GM08714 (cell line): ENCODE measurements at regions not wholly inside any gene's neighbourhood (a gene's known extent, or its start where the extent isn't known, plus 50 kb on each side); places are given as distances from the start of the nearest gene placed in this dataset.
"Not testable (repeated sequence)": the region's sequence is repeated elsewhere in the genome, so short reads cannot be mapped to it uniquely, and the experiment has no call there.

ENCODE experiments used
- H3K4me3 ChIP-seq: fragments of 200-500 bp; sonication (Bioruptor generic); 2 replicates; pipeline ENCODE4 v1.5.1; 2014; ENCODE audit warnings: mild to moderate bottlenecking, low read length, inconsistent platforms
- ZNF274 ChIP-seq: IDR thresholded peaks from 2 replicates; pipeline ENCODE4 v1.6.1; 2012; ENCODE audit warnings: mild to moderate bottlenecking, low read depth, low read length

DNA sequence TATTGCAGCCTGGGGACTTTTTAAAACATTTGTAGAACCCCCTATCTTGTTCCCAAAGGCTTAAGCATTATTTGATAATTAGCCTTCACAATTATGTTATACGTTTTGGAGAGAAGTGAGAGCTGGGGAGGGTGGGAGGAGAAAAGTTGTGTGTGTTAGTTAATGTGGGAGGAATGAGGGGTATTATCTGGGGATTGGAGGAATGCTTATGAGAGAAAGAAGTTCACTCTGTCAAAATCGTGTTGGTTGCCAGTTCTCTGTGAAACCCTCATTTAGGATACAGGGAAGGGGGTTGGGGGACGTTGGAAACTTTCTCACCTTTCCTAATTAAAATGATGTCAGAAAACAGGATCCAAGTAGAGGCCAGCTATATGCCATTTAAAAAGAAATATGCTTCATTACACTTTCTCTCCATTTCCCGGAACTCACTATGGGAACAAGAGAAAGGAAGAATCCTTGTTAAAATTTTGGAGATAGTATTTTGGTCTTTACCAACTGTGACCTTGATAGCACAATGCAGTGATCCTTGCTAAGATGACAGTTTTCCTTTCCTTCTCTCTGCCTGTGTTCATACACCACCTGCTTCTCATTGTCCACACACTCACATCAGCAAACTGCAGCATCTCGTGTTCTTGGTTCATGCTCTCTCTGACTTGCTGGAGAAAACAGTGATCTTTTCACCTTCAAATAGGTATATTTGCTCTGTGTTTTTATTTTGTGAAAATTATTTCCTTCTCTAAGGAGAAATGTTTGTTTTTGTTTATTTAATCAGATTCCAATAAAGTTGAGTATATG is 336.7 kb upstream of the CLINT1 start:
- no peak for TF ChIP-seq ZNF274
- no peak overlapping the region for H3K4me3 ChIP-seq

GRCh38 chr5:158194561-158194976 is 335.6 kb upstream of the CLINT1 start:
- TF ChIP-seq ZNF274: no peak
- H3K4me3 ChIP-seq: no peak overlapping the region

- H3K4me3 ChIP-seq: not testable (repeated sequence)
These were observed 334.4 kb upstream of the CLINT1 start for GRCh38 chr5:158193395-158193794.

DNA sequence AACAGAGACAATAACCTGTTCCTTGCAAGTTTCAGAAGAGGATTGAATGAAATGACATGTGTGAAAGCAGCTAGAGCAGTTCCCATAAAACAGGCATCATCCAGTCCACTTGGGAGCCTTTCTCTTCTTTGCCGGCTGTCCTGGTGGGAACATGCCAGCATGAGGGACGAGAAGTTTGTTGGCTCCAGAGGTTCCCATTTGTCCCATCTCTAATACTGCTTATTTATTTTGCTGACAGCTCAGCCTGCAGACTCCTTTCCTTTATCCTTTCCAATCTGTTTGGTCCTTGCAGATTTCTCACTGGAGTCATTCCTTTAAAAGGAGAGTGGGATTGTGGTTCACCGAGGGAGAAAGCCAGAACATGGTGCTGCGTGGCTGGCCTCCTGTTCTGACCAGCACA is 321.5 kb upstream of the CLINT1 start:
- H3K4me3 ChIP-seq: no peak overlapping the region
- no peak for TF ChIP-seq ZNF274

GRCh38 chr5:158179271-158179670 is 320.3 kb upstream of the CLINT1 start:
- H3K4me3 ChIP-seq: no peak overlapping the region
- TF ChIP-seq ZNF274: no peak

DNA sequence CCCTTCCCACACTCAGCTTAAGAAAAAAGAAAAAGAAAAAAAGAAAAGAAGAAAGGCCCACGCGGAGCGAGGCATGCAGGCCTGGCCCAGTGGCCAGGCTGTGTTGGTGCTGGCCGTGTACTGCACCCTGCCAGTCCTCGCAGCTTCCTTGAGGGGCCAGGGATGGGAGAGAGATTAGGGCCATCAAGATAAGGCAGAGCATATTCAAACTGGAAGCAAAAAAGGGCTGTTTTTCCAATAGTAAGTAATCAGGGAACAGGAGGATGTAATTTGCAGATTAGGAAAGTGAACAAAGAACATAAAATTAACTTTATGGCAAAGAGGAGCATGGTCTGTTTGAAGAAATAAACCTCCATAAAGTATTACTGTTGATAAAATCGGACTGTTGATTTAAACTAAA is 319.6 kb upstream of the CLINT1 start:
- no peak for TF ChIP-seq ZNF274
- H3K4me3 ChIP-seq: no peak overlapping the region

- no peak overlapping the region for H3K4me3 ChIP-seq
- no peak for TF ChIP-seq ZNF274
These were observed 318.2 kb upstream of the CLINT1 start for GRCh38 chr5:158177146-158177545.

- H3K4me3 ChIP-seq: no peak overlapping the region
- TF ChIP-seq ZNF274: no peak
These were observed 317.1 kb upstream of the CLINT1 start for GRCh38 chr5:158175934-158176481.

DNA sequence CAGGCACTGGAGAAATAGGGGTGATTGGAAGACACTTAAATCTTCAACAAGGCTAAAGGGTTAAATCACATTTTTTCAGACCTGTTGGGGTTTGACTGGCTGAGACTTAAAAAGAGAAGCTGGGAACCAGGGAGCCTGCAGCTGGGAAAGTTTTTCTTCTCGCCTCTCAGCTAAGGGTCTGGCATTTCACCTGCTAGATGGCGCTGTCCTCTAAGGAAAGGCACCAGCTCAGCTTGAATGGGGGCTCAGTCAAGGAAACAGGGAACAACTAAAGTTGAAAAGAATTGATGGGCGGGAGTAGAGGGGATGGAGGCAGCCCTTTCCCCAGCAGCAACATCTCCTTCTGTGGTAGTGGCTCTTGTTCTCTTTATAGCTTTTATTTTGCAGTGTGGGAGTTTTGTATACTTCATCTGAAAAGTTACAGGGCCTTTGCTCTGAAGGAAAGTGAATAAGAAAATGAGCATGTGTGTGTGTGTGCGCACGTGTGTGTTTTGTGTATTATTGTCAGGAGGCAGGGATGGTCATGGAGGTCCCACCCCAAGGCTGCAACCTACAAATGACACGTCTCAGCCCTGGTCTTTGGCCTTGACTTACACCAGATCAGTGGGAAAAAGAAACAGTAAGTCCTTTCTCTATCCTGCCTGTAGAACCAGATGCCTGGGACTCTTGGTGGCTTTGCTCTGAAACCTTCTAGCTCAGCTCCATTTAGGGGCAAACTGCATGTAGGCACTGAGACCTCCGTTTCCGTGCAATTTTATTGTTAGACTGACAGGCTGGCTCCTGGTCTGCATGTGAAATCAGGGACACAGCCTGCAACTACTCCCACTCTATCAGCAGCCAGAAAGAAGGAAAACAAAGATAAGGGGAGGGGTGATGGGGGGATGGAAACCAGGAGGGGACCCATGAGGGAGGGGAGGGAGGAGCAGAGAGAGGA is 316.2 kb upstream of the CLINT1 start:
- H3K4me3 ChIP-seq: no peak overlapping the region
- TF ChIP-seq ZNF274: no peak

- H3K4me3 ChIP-seq: no peak overlapping the region
- no peak for TF ChIP-seq ZNF274
These were observed 315.1 kb upstream of the CLINT1 start for GRCh38 chr5:158174026-158174425.

GRCh38 chr5:158172005-158172404 is 313.1 kb upstream of the CLINT1 start:
- no peak for TF ChIP-seq ZNF274

GRCh38 chr5:158170534-158170933 is 311.6 kb upstream of the CLINT1 start:
- H3K4me3 ChIP-seq: no peak overlapping the region
- TF ChIP-seq ZNF274: no peak

More at GRCh38 chr5:158172005-158172404, 313.1 kb upstream of the CLINT1 start:
- no peak overlapping the region for H3K4me3 ChIP-seq

GRCh38 chr5:158170060-158170459 is 311.1 kb upstream of the CLINT1 start:
- no peak for TF ChIP-seq ZNF274
- no peak overlapping the region for H3K4me3 ChIP-seq

- TF ChIP-seq ZNF274: no peak
- H3K4me3 ChIP-seq: no peak overlapping the region
These were observed 307.5 kb upstream of the CLINT1 start for GRCh38 chr5:158166424-158166823.

GRCh38 chr5:158165647-158166046 is 306.7 kb upstream of the CLINT1 start:
- no peak for TF ChIP-seq ZNF274
- no peak overlapping the region for H3K4me3 ChIP-seq
